ENCODE measurements at regions not wholly inside any gene's neighbourhood (a gene's known extent, or its start where the extent isn't known, plus 50 kb on each side); places are given as distances from the start of the nearest gene placed in this dataset.

GRCh38 chr11:130749216-130749615, 167.1 kb downstream of the SNX19 start:
- TF ChIP-seq CTCF (IDR thresholded peaks at IDR 0.05; ENCODE audit: insufficient read depth, low read depth, low read length, missing control alignments), result no peak
- no peak overlapping the region for H3K4me3 ChIP-seq (ENCODE audit: low read length)

GRCh38 chr11:130760515-130761125, 155.7 kb downstream of the SNX19 start:
- TF ChIP-seq CTCF (IDR thresholded peaks at IDR 0.05; ENCODE audit: insufficient read depth, low read depth, low read length, missing control alignments), result no peak
- no peak for DNase-seq (ENCODE audit: low read depth)
- H3K4me3 ChIP-seq (ENCODE audit: low read length), result no peak overlapping the region

More at GRCh38 chr11:130749216-130749615, 167.1 kb downstream of the SNX19 start:
- no peak for DNase-seq (ENCODE audit: low read depth)

GRCh38 chr11:130761560-130762220, 154.6 kb downstream of the SNX19 start:
- H3K4me3 ChIP-seq (ENCODE audit: low read length), result no peak overlapping the region
- TF ChIP-seq CTCF (IDR thresholded peaks at IDR 0.05; ENCODE audit: insufficient read depth, low read depth, low read length, missing control alignments), result no peak
- DNase-seq (ENCODE audit: low read depth), result no peak

GRCh38 chr11:130762638-130763037, 153.6 kb downstream of the SNX19 start:
- TF ChIP-seq CTCF (IDR thresholded peaks at IDR 0.05; ENCODE audit: insufficient read depth, low read depth, low read length, missing control alignments), result no peak
- no peak overlapping the region for H3K4me3 ChIP-seq (ENCODE audit: low read length)
- peak; percentile 69 for DNase-seq (ENCODE audit: low read depth)

GRCh38 chr11:130763087-130763980, 152.9 kb downstream of the SNX19 start:
- no peak overlapping the region for H3K4me3 ChIP-seq (ENCODE audit: low read length)
- peak; percentile 23 for DNase-seq (ENCODE audit: low read depth)
- no peak for TF ChIP-seq CTCF (IDR thresholded peaks at IDR 0.05; ENCODE audit: insufficient read depth, low read depth, low read length, missing control alignments)

GRCh38 chr11:130765406-130765805, 150.9 kb downstream of the SNX19 start:
- H3K4me3 ChIP-seq (ENCODE audit: low read length), result no peak overlapping the region
- DNase-seq (ENCODE audit: low read depth), result no peak
- TF ChIP-seq CTCF (IDR thresholded peaks at IDR 0.05; ENCODE audit: insufficient read depth, low read depth, low read length, missing control alignments), result no peak

All from epithelial cell of esophagus (primary cell).